ENCODE measurements at regions not wholly inside any gene's neighbourhood (a gene's known extent, or its start where the extent isn't known, plus 50 kb on each side); places are given as distances from the start of the nearest gene placed in this dataset.
A peak's percentile ranks its signal among the peaks of the same experiment; 100 is the strongest.

- no peak for DNase-seq
Observed at GRCh38 chr9:121550041-121550440, 50.4 kb upstream of the GGTA1 start.

- peak; percentile 84 for DNase-seq
Observed at GRCh38 chr9:121550569-121551512, 51.2 kb upstream of the GGTA1 start.

- DNase-seq, result no peak
Observed at GRCh38 chr9:121551985-121552753, 52.5 kb upstream of the GGTA1 start.

- no peak for DNase-seq
Observed at GRCh38 chr9:121556082-121556481, 56.4 kb upstream of the GGTA1 start.

GRCh38 chr9:121556580-121556979, 56.9 kb upstream of the GGTA1 start:
- no peak for DNase-seq

- no peak for DNase-seq
Observed at GRCh38 chr9:121557581-121558447, 58.2 kb upstream of the GGTA1 start.

- DNase-seq, result no peak
Observed at GRCh38 chr9:121558473-121558872, 58.8 kb upstream of the GGTA1 start.

GRCh38 chr9:121559183-121559582, 59.5 kb upstream of the GGTA1 start:
- DNase-seq, result no peak

GRCh38 chr9:121560921-121561320, 61.3 kb upstream of the GGTA1 start:
- no peak for DNase-seq

- no peak for DNase-seq
Observed at GRCh38 chr9:121561385-121562222, 62.0 kb upstream of the GGTA1 start.

- peak; percentile 19 for DNase-seq
Observed at GRCh38 chr9:121562301-121562700, 62.7 kb upstream of the GGTA1 start.

GRCh38 chr9:121563425-121563824, 63.8 kb upstream of the GGTA1 start:
- DNase-seq, result no peak

- no peak for DNase-seq
Observed at GRCh38 chr9:121563881-121564460, 64.3 kb upstream of the GGTA1 start.

- no peak for DNase-seq
Observed at GRCh38 chr9:121564504-121565260, 65.0 kb upstream of the GGTA1 start.

- peak; percentile 16 for DNase-seq
Observed at GRCh38 chr9:121566481-121567465, 67.1 kb upstream of the GGTA1 start.

GRCh38 chr9:121567500-121568342, 68.1 kb upstream of the GGTA1 start:
- DNase-seq, result no peak

- DNase-seq, result no peak
Observed at GRCh38 chr9:121568343-121569265, 69.0 kb upstream of the GGTA1 start.

Measured in NCI-H2171 treated with DMSO at 0.1 percent for 48 hours (cell line).